ENCODE measurements at regions not wholly inside any gene's neighbourhood (a gene's known extent, or its start where the extent isn't known, plus 50 kb on each side); places are given as distances from the start of the nearest gene placed in this dataset.

DNA sequence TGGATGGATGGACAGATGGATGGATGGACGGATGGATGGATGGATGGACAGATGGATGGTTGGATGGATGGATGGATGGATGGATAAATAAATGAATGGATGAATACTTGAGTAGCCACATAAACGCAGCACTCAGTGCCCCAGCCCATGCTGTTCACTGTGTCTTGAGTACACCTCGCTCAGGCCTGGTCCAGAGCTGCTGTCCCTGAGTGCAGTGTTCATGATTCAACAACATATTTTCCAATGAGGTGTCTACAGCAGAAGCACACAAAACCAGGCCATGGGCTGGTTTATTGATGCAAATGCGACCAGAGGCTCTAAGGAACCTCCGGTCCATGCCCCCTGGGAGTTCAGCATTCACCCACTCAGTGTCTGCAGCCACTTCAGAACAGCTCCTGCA, 584.3 kb downstream of the BRD1 start:
- no peak overlapping the region for H3K4me3 ChIP-seq (replicated peaks; ENCODE audit: low read depth, low read length)
- TF ChIP-seq, protein P1, sequence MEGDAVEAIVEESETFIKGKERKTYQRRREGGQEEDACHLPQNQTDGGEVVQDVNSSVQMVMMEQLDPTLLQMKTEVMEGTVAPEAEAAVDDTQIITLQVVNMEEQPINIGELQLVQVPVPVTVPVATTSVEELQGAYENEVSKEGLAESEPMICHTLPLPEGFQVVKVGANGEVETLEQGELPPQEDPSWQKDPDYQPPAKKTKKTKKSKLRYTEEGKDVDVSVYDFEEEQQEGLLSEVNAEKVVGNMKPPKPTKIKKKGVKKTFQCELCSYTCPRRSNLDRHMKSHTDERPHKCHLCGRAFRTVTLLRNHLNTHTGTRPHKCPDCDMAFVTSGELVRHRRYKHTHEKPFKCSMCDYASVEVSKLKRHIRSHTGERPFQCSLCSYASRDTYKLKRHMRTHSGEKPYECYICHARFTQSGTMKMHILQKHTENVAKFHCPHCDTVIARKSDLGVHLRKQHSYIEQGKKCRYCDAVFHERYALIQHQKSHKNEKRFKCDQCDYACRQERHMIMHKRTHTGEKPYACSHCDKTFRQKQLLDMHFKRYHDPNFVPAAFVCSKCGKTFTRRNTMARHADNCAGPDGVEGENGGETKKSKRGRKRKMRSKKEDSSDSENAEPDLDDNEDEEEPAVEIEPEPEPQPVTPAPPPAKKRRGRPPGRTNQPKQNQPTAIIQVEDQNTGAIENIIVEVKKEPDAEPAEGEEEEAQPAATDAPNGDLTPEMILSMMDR (IDR thresholded peaks at IDR 0.05; ENCODE audit: insufficient read depth, low read length, poor library complexity, severe bottlenecking) = no peak
- H3K27me3 ChIP-seq (replicated peaks; ENCODE audit: control insufficient read depth, insufficient read depth, low read length) = no peaks in the 10 kb centered on the region
- no peak for DNase-seq (ENCODE audit: extremely low read depth, insufficient read length)
- no peaks in the 10 kb centered on the region for H3K36me3 ChIP-seq (ENCODE audit: control insufficient read depth, insufficient read depth, low read length)

GRCh38 chr22:49242480-49242879, 585.2 kb downstream of the BRD1 start:
- Histone ChIP-seq H3K4me3 (replicated peaks; ENCODE audit: low read depth, low read length) (no peak overlapping the region), H3K27me3 (replicated peaks; ENCODE audit: control insufficient read depth, insufficient read depth, low read length) (no peaks in the 10 kb centered on the region), H3K36me3 (ENCODE audit: control insufficient read depth, insufficient read depth, low read length) (no peaks in the 10 kb centered on the region)
- TF ChIP-seq, protein P1 (IDR thresholded peaks at IDR 0.05; ENCODE audit: insufficient read depth, low read length, poor library complexity, severe bottlenecking) = no peak
- DNase-seq (ENCODE audit: extremely low read depth, insufficient read length) = no peak

- Histone ChIP-seq H3K27me3 (replicated peaks; ENCODE audit: control insufficient read depth, insufficient read depth, low read length) (no peaks in the 10 kb centered on the region), H3K36me3 (ENCODE audit: control insufficient read depth, insufficient read depth, low read length) (no peaks in the 10 kb centered on the region), H3K4me3 (replicated peaks; ENCODE audit: low read depth, low read length) (no peak overlapping the region)
- DNase-seq (ENCODE audit: extremely low read depth, insufficient read length) = no peak
- TF ChIP-seq, protein P1 (IDR thresholded peaks at IDR 0.05; ENCODE audit: insufficient read depth, low read length, poor library complexity, severe bottlenecking) = no peak
These were observed 586.4 kb downstream of the BRD1 start for GRCh38 chr22:49241174-49241851.

DNA sequence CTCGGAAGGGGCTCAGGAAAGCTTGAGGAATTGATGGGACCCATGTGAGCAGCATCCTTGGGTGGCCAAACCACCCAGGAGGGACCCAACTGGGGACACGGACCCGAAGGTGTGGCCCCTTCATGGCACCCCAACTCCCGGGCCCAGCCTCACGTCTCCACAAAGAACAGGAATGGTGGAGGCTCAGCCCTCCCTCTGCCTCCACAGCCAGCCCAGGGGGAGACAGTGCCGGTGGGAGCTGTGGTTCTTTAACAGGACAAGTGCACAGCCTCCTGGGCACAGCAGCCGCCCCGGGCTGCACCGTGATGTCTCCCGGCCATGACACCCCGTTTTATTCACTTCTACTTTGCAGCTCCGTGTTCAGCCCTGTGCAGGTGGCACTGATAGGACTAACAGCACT, 587.2 kb downstream of the BRD1 start:
- Histone ChIP-seq H3K4me3 (replicated peaks; ENCODE audit: low read depth, low read length) (no peak overlapping the region), H3K27me3 (replicated peaks; ENCODE audit: control insufficient read depth, insufficient read depth, low read length) (no peaks in the 10 kb centered on the region), H3K36me3 (ENCODE audit: control insufficient read depth, insufficient read depth, low read length) (no peaks in the 10 kb centered on the region)
- TF ChIP-seq, protein P1 (IDR thresholded peaks at IDR 0.05; ENCODE audit: insufficient read depth, low read length, poor library complexity, severe bottlenecking) = no peak
- DNase-seq (ENCODE audit: extremely low read depth, insufficient read length) = no peak

GRCh38 chr22:49240016-49240380, 587.7 kb downstream of the BRD1 start:
- H3K27me3 ChIP-seq (replicated peaks; ENCODE audit: control insufficient read depth, insufficient read depth, low read length) = no peaks in the 10 kb centered on the region
- no peaks in the 10 kb centered on the region for H3K36me3 ChIP-seq (ENCODE audit: control insufficient read depth, insufficient read depth, low read length)
- H3K4me3 ChIP-seq (replicated peaks; ENCODE audit: low read depth, low read length) = no peak overlapping the region
- TF ChIP-seq, protein P1 (IDR thresholded peaks at IDR 0.05; ENCODE audit: insufficient read depth, low read length, poor library complexity, severe bottlenecking) = no peak
- DNase-seq (ENCODE audit: extremely low read depth, insufficient read length) = no peak
